Left lobe of liver (tissue), 2 donors: ENCODE measurements at regions not wholly inside any gene's neighbourhood (a gene's known extent, or its start where the extent isn't known, plus 50 kb on each side); places are given as distances from the start of the nearest gene placed in this dataset.
"Not testable (repeated sequence)": the region's sequence is repeated elsewhere in the genome, so short reads cannot be mapped to it uniquely, and the experiment has no call there.

ENCODE experiments used
- ATAC-seq: fragments of 200-7000 bp; cut with Tn5 transposase; one replicate; pipeline ENCODE4 v1.9.1; 2020; ENCODE audit warnings: mild to moderate bottlenecking, moderate library complexity
- DNase-seq: peaks from one replicate; pipeline ENCODE4 v3.0.0-alpha.2; 2020; ENCODE audit warnings: low spot score
- donor health status: DM: no; HTN: no; CAD: no; lungs with moderate emphysema.
- donor health status: DM: no; HTN: yes; CAD: no.

- ATAC-seq (peak; percentile 66), DNase-seq (no peak)
Measured at GRCh38 chr6:18527836-18528743, 140.9 kb downstream of the RNF144B start.

- no peak for ATAC-seq
- DNase-seq: no peak
Measured at GRCh38 chr6:18530201-18530600, 143.1 kb downstream of the RNF144B start.

GRCh38 chr6:18532139-18532538 is 145.0 kb downstream of the RNF144B start:
- ATAC-seq: no peak
- DNase-seq: no peak

GRCh38 chr6:18533793-18534192 is 146.6 kb downstream of the RNF144B start:
- DNase-seq (no peak), ATAC-seq (no peak)

GRCh38 chr6:18536591-18537055 is 149.5 kb downstream of the RNF144B start:
- DNase-seq: no peak
- peak; percentile 30 for ATAC-seq

GRCh38 chr6:18538315-18538714 is 151.2 kb downstream of the RNF144B start:
- no peak for ATAC-seq

GRCh38 chr6:18543051-18543450 is 155.9 kb downstream of the RNF144B start:
- no peak for ATAC-seq

More at GRCh38 chr6:18538315-18538714, 151.2 kb downstream of the RNF144B start:
- DNase-seq: no peak

GRCh38 chr6:18545142-18545541 is 158.0 kb downstream of the RNF144B start:
- DNase-seq, ATAC-seq: not testable (repeated sequence)

More at GRCh38 chr6:18543051-18543450, 155.9 kb downstream of the RNF144B start:
- DNase-seq: no peak

GRCh38 chr6:18545726-18546125 is 158.6 kb downstream of the RNF144B start:
- DNase-seq (no peak), ATAC-seq (no peak)

GRCh38 chr6:18550119-18550518 is 163.0 kb downstream of the RNF144B start:
- DNase-seq: no peak
- no peak for ATAC-seq

GRCh38 chr6:18551228-18551627 is 164.1 kb downstream of the RNF144B start:
- no peak for ATAC-seq

GRCh38 chr6:18555750-18556149 is 168.6 kb downstream of the RNF144B start:
- ATAC-seq (no peak), DNase-seq (no peak)

More at GRCh38 chr6:18551228-18551627, 164.1 kb downstream of the RNF144B start:
- no peak for DNase-seq

GRCh38 chr6:18561037-18561750 is 174.0 kb downstream of the RNF144B start:
- ATAC-seq: no peak
- DNase-seq: no peak

GRCh38 chr6:18562726-18563125 is 175.6 kb downstream of the RNF144B start:
- DNase-seq (no peak), ATAC-seq (no peak)

- DNase-seq: no peak
Measured at GRCh38 chr6:18564775-18565174, 177.6 kb downstream of the RNF144B start.

GRCh38 chr6:18565231-18565630 is 178.1 kb downstream of the RNF144B start:
- DNase-seq (no peak), ATAC-seq (no peak)

More at GRCh38 chr6:18564775-18565174, 177.6 kb downstream of the RNF144B start:
- ATAC-seq: no peak

GRCh38 chr6:18567380-18567779 is 180.2 kb downstream of the RNF144B start:
- DNase-seq (no peak), ATAC-seq (no peak)

- ATAC-seq: no peak
Measured at GRCh38 chr6:18577491-18577890, 190.3 kb downstream of the RNF144B start.

GRCh38 chr6:18579166-18579565 is 192.0 kb downstream of the RNF144B start:
- ATAC-seq: no peak
- DNase-seq: no peak

More at GRCh38 chr6:18577491-18577890, 190.3 kb downstream of the RNF144B start:
- DNase-seq: no peak

- ATAC-seq (no peak), DNase-seq (no peak)
Measured at GRCh38 chr6:18579869-18580268, 192.7 kb downstream of the RNF144B start.

- no peak for DNase-seq
- no peak for ATAC-seq
Measured at GRCh38 chr6:18584372-18584771, 197.2 kb downstream of the RNF144B start.
